ENCODE measurements at regions not wholly inside any gene's neighbourhood (a gene's known extent, or its start where the extent isn't known, plus 50 kb on each side); places are given as distances from the start of the nearest gene placed in this dataset.

DNA sequence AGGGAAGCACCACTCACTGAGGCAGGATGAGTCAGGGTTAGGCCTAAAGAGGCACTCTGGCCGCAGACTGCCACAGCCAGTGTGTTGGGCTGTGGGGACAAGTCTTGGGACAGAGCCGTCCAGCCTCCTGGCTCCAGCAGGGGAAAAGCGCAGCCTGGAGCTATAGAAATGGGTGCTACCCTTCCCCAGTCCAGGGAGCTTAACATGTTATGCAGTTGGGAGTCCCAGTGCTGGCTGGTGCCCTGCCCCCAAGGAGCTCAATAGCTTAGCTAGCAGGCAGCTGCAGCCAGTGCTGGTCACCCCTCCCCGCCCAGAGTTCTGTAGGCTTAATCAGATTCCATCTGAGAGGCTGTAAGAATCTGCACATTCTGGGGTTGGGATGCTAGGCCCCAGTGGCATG lies 399.6 kb upstream of the TUSC1 start:
- TF ChIP-seq ZNF263 (CRISPR knock-in tag; IDR thresholded peaks at IDR 0.05; ENCODE audit: low read depth) (no peak), RELA (CRISPR knock-in tag; IDR thresholded peaks at IDR 0.05; ENCODE audit: borderline replicate concordance) (no peak), CREB1 (CRISPR knock-in tag; IDR thresholded peaks at IDR 0.05) (no peak), ZNF121 (CRISPR knock-in tag; IDR thresholded peaks at IDR 0.05) (no peak), MYBL2 (CRISPR knock-in tag; IDR thresholded peaks at IDR 0.05) (no peak), FOXJ3 (CRISPR knock-in tag; IDR thresholded peaks at IDR 0.05; ENCODE audit: borderline replicate concordance) (no peak), JUN (CRISPR knock-in tag; IDR thresholded peaks at IDR 0.05) (no peak), KAT7 (CRISPR knock-in tag; IDR thresholded peaks at IDR 0.05; ENCODE audit: borderline replicate concordance) (no peak), NR1H2 (CRISPR knock-in tag; IDR thresholded peaks at IDR 0.05) (no peak)
- TF ChIP-seq, protein P1, sequence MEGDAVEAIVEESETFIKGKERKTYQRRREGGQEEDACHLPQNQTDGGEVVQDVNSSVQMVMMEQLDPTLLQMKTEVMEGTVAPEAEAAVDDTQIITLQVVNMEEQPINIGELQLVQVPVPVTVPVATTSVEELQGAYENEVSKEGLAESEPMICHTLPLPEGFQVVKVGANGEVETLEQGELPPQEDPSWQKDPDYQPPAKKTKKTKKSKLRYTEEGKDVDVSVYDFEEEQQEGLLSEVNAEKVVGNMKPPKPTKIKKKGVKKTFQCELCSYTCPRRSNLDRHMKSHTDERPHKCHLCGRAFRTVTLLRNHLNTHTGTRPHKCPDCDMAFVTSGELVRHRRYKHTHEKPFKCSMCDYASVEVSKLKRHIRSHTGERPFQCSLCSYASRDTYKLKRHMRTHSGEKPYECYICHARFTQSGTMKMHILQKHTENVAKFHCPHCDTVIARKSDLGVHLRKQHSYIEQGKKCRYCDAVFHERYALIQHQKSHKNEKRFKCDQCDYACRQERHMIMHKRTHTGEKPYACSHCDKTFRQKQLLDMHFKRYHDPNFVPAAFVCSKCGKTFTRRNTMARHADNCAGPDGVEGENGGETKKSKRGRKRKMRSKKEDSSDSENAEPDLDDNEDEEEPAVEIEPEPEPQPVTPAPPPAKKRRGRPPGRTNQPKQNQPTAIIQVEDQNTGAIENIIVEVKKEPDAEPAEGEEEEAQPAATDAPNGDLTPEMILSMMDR (IDR thresholded peaks at IDR 0.05) = no peak
- TF ChIP-seq, protein P2, sequence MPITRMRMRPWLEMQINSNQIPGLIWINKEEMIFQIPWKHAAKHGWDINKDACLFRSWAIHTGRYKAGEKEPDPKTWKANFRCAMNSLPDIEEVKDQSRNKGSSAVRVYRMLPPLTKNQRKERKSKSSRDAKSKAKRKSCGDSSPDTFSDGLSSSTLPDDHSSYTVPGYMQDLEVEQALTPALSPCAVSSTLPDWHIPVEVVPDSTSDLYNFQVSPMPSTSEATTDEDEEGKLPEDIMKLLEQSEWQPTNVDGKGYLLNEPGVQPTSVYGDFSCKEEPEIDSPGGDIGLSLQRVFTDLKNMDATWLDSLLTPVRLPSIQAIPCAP (CRISPR knock-in tag; IDR thresholded peaks at IDR 0.05) = no peak
- TF ChIP-seq, protein P3, sequence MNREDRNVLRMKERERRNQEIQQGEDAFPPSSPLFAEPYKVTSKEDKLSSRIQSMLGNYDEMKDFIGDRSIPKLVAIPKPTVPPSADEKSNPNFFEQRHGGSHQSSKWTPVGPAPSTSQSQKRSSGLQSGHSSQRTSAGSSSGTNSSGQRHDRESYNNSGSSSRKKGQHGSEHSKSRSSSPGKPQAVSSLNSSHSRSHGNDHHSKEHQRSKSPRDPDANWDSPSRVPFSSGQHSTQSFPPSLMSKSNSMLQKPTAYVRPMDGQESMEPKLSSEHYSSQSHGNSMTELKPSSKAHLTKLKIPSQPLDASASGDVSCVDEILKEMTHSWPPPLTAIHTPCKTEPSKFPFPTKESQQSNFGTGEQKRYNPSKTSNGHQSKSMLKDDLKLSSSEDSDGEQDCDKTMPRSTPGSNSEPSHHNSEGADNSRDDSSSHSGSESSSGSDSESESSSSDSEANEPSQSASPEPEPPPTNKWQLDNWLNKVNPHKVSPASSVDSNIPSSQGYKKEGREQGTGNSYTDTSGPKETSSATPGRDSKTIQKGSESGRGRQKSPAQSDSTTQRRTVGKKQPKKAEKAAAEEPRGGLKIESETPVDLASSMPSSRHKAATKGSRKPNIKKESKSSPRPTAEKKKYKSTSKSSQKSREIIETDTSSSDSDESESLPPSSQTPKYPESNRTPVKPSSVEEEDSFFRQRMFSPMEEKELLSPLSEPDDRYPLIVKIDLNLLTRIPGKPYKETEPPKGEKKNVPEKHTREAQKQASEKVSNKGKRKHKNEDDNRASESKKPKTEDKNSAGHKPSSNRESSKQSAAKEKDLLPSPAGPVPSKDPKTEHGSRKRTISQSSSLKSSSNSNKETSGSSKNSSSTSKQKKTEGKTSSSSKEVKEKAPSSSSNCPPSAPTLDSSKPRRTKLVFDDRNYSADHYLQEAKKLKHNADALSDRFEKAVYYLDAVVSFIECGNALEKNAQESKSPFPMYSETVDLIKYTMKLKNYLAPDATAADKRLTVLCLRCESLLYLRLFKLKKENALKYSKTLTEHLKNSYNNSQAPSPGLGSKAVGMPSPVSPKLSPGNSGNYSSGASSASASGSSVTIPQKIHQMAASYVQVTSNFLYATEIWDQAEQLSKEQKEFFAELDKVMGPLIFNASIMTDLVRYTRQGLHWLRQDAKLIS (CRISPR knock-in tag; IDR thresholded peaks at IDR 0.05; ENCODE audit: borderline replicate concordance) = no peak
